ENCODE measurements at regions not wholly inside any gene's neighbourhood (a gene's known extent, or its start where the extent isn't known, plus 50 kb on each side); places are given as distances from the start of the nearest gene placed in this dataset.

DNA sequence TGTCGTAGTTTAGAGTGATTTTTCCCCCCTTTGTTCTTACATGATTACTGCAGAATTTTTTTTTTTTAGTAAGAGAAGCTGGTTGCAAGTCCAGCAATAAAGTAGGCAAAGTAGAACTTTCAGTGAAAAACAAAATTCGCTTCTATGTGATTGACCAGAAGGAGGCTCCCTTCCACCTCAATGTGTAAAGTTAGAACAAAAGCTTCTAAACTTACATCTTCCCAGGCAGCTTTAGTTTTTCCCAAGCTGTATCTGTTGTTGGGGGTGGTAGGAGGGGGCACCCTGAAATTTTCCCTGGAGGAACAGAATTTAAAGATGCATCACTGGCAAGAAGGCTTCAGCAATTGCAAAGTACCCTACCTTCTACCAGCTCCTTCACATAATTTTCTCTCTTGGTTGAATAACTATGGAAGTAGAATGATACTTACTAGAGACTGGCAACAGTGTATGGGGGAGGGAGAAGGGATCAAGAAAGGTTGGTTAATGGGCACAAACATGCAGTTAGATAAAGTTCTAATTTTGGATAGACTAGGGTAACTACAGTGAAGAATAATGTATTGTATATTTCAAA, 87.3 kb upstream of the E2F7 start:
- in situ Hi-C loops (cut with MboI; ENCODE audit: low pct_unique_long_range_greater_than_20kb, low sequenced_read_pairs, unreplicated experiment), result loop anchor here (25.0 kb wide), 1 partner anchor 535 kb away; no protein-coding TSS in a partner anchor
- no peak for DNase-seq (ENCODE audit: low spot score)
- TF ChIP-seq, protein P1, sequence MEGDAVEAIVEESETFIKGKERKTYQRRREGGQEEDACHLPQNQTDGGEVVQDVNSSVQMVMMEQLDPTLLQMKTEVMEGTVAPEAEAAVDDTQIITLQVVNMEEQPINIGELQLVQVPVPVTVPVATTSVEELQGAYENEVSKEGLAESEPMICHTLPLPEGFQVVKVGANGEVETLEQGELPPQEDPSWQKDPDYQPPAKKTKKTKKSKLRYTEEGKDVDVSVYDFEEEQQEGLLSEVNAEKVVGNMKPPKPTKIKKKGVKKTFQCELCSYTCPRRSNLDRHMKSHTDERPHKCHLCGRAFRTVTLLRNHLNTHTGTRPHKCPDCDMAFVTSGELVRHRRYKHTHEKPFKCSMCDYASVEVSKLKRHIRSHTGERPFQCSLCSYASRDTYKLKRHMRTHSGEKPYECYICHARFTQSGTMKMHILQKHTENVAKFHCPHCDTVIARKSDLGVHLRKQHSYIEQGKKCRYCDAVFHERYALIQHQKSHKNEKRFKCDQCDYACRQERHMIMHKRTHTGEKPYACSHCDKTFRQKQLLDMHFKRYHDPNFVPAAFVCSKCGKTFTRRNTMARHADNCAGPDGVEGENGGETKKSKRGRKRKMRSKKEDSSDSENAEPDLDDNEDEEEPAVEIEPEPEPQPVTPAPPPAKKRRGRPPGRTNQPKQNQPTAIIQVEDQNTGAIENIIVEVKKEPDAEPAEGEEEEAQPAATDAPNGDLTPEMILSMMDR (IDR thresholded peaks at IDR 0.05; ENCODE audit: extremely low read depth, insufficient read depth, missing control alignments), result peak; percentile 31

DNA sequence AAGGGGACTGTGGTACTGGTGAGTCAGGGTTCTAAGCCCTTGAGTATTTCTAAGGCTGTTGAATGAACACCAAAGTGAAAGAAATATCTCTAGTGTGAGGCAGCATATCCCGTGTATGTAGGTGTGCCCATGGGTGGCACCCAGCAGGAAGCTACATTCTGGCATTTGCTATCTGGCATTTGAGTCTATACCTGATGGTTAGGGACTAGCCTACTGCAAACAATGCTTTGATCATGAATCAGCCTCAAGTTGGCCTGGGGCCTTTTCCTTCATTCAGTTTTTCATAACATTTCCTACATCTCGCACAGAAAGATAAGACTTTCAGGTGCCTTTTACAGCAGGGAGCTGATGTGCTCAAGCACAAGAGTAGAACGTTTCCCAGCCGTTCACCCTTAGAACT, 85.7 kb upstream of the E2F7 start:
- DNase-seq (ENCODE audit: low spot score), result no peak
- in situ Hi-C loops (cut with MboI; ENCODE audit: low pct_unique_long_range_greater_than_20kb, low sequenced_read_pairs, unreplicated experiment), result loop anchor here (25.0 kb wide), 1 partner anchor 536 kb away; no protein-coding TSS in a partner anchor
- TF ChIP-seq, protein P1 (IDR thresholded peaks at IDR 0.05; ENCODE audit: extremely low read depth, insufficient read depth, missing control alignments), result no peak

DNA sequence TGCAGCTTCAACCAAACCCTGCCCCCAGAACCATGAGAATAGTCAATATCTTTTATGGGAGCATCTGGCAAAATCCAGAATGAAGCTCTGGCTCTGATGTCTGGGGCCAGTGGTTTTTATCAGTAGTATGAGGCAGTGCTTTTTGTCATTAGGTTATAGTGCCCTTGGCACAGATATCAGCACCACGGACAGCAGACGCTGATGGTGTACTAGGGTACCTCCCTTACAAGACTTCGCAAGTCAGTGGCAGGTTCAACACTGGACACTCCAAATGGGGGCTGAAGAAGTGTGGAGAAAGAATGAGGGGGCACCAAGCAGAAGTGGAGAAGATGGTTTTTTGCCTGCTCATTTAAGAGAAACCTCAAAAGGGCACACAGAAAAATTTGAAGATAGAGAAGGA, 68.2 kb upstream of the E2F7 start:
- TF ChIP-seq, protein P1 (IDR thresholded peaks at IDR 0.05; ENCODE audit: extremely low read depth, insufficient read depth, missing control alignments), result no peak
- in situ Hi-C loops (cut with MboI; ENCODE audit: low pct_unique_long_range_greater_than_20kb, low sequenced_read_pairs, unreplicated experiment), result no loop called here
- no peak for DNase-seq (ENCODE audit: low spot score)

DNA sequence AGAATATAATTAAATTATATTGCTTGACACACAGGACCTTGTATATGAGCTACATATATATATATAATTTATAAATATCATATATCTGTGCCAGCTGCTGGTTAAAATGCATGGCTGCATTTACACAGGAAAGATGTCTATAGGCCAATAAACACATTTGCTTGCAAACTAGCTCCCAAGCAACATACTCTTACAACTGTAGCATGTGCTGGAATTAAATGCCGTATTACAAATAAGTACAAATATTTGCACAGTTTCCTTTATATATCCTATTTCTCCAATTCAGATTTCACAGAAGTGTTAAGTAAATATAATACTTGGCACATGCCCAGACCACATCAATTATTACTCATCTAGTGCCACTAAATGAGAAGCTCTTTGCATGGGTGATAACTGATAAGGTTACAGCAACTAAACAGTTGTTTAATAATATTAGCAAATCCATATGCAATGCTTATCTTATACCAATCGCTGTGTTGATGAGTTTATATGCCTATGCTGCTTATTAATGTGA, 66.7 kb upstream of the E2F7 start:
- in situ Hi-C loops (cut with MboI; ENCODE audit: low pct_unique_long_range_greater_than_20kb, low sequenced_read_pairs, unreplicated experiment), result no loop called here
- DNase-seq (ENCODE audit: low spot score), result no peak
- TF ChIP-seq, protein P1 (IDR thresholded peaks at IDR 0.05; ENCODE audit: extremely low read depth, insufficient read depth, missing control alignments), result no peak

DNA sequence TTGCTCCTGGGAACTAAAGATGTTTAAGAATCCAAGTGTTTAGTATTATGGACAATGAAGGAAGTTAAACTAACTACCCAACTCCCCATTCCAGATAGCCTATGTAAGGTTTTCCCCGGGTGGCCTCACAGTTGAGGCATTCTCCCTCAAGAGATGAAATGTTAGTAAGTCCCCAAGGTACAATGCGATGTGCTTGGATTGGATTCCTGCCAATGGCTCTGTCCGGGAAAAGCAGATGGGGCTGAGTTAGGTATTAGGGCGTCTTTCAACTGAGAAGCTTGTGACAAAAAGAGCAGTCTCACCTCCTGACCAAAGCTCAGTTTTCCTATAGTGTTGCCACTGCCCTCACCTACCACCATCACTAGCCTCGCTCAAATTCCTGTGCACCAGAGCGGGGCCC, 64.8 kb upstream of the E2F7 start:
- TF ChIP-seq, protein P1 (IDR thresholded peaks at IDR 0.05; ENCODE audit: extremely low read depth, insufficient read depth, missing control alignments), result no peak
- DNase-seq (ENCODE audit: low spot score), result no peak
- in situ Hi-C loops (cut with MboI; ENCODE audit: low pct_unique_long_range_greater_than_20kb, low sequenced_read_pairs, unreplicated experiment), result no loop called here

DNA sequence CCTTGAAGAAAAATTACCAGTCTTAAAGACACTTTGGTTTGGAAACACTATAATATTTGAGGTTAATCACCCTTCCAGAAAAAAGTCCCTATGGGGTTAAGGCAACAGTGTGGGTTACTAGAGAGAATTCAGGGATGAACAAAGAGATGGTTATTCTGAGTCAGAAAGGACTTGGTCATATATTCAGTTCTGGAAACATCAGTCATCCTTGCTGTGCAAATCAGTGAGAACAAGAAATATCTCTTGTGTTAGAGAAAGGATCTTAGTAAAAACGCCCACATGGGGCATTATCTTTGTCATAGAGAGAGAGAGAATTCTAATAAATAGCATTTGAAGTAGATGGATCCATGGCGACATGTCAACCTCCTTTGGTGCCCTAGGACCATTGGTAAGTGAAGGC, 59.4 kb upstream of the E2F7 start:
- TF ChIP-seq, protein P1 (IDR thresholded peaks at IDR 0.05; ENCODE audit: extremely low read depth, insufficient read depth, missing control alignments), result no peak
- in situ Hi-C loops (cut with MboI; ENCODE audit: low pct_unique_long_range_greater_than_20kb, low sequenced_read_pairs, unreplicated experiment), result no loop called here
- no peak for DNase-seq (ENCODE audit: low spot score)
